Breast epithelium (tissue), 3 donors: ENCODE measurements at regions not wholly inside any gene's neighbourhood (a gene's known extent, or its start where the extent isn't known, plus 50 kb on each side); places are given as distances from the start of the nearest gene placed in this dataset.

Experiments
- CTCF ChIP-seq, 3 donors: fragments of 450-650 bp; IDR thresholded peaks; one replicate each; pipeline ENCODE4 v1.5.1; 2016 to 2017; ENCODE audit warnings: antibody characterized with exemption in 3 of 3, mild to moderate bottlenecking in 3 of 3, moderate library complexity in 3 of 3
- POLR2AphosphoS5 ChIP-seq, 3 donors: sonication (generic); formaldehyde crosslinking; IDR thresholded peaks; one replicate each; pipeline ENCODE4 v1.6.1; 2017; ENCODE audit warnings: antibody characterized with exemption in 3 of 3

- TF ChIP-seq CTCF (IDR thresholded peaks at IDR 0.05) = no peak
- no peak for TF ChIP-seq POLR2AphosphoS5 (IDR thresholded peaks at IDR 0.05)
Observed at GRCh38 chr3:13227315-13228165, 154.3 kb upstream of the IQSEC1 start.
